ENCODE measurements at regions not wholly inside any gene's neighbourhood (a gene's known extent, or its start where the extent isn't known, plus 50 kb on each side); places are given as distances from the start of the nearest gene placed in this dataset.

DNA sequence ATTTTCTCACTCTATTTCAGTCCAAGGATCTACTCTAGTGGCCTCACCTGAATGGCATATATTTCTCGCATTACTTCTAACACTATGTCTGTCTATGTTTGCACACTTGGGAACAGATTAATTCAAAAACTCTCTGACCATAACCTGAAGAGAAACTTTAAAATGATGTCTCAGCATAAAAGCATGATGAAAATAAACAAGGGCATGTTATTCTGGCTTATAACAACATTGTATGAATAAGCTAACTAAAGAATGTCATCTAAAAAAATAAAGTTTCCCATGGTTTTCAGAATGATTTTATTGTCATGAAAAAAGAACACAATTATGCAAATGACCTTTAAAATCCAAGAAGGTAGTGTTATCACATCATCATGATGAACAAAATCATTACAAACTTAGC is 85.5 kb upstream of the ROBO2 start:
- Mint-ChIP-seq H3K36me3 (ENCODE audit: low read depth) (no peaks in the 10 kb centered on the region), H3K27me3 (ENCODE audit: low read depth) (no peaks in the 10 kb centered on the region), H3K27ac (ENCODE audit: unreplicated experiment) (peak overlapping the region; percentile 46)

DNA sequence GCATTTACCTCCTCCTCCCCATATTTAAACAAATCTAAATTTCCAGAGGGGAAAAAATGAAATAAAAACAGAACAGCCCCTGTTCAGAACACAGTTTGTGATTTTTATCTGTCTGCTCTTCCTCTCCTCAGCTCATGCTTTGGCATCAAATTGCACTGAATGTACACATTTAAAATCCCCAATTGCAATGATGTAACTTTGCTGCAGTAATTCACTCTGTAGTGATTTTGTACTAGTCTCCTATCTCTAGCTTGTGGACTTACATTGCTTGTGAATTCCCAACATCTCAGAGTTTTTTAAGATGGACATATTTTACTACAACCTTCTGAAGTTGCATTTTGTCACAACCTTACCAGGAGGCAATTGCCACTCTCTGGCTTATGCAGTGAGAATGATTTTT is 81.6 kb upstream of the ROBO2 start:
- Mint-ChIP-seq H3K9me3 (ENCODE audit: low read depth) (no peaks in the 10 kb centered on the region), H3K27ac (ENCODE audit: unreplicated experiment) (no peak overlapping the region), H3K4me3 (ENCODE audit: unreplicated experiment) (no peak overlapping the region), H3K36me3 (ENCODE audit: low read depth) (no peaks in the 10 kb centered on the region), H3K27me3 (ENCODE audit: low read depth) (no peaks in the 10 kb centered on the region), H3K4me1 (ENCODE audit: low read depth) (peaks cover 34% of the 10 kb centered on the region)
- no peak for DNase-seq (ENCODE audit: low spot score)
- TF ChIP-seq, protein P1, sequence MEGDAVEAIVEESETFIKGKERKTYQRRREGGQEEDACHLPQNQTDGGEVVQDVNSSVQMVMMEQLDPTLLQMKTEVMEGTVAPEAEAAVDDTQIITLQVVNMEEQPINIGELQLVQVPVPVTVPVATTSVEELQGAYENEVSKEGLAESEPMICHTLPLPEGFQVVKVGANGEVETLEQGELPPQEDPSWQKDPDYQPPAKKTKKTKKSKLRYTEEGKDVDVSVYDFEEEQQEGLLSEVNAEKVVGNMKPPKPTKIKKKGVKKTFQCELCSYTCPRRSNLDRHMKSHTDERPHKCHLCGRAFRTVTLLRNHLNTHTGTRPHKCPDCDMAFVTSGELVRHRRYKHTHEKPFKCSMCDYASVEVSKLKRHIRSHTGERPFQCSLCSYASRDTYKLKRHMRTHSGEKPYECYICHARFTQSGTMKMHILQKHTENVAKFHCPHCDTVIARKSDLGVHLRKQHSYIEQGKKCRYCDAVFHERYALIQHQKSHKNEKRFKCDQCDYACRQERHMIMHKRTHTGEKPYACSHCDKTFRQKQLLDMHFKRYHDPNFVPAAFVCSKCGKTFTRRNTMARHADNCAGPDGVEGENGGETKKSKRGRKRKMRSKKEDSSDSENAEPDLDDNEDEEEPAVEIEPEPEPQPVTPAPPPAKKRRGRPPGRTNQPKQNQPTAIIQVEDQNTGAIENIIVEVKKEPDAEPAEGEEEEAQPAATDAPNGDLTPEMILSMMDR (IDR thresholded peaks at IDR 0.05): no peak

More for the DNA sequence above, 85.5 kb upstream of the ROBO2 start:
- Mint-ChIP-seq H3K4me3 (ENCODE audit: unreplicated experiment) (no peak overlapping the region), H3K4me1 (ENCODE audit: low read depth) (peaks cover 37% of the 10 kb centered on the region), H3K9me3 (ENCODE audit: low read depth) (no peaks in the 10 kb centered on the region)
- TF ChIP-seq, protein P1 (IDR thresholded peaks at IDR 0.05): no peak
- no peak for DNase-seq (ENCODE audit: low spot score)

DNA sequence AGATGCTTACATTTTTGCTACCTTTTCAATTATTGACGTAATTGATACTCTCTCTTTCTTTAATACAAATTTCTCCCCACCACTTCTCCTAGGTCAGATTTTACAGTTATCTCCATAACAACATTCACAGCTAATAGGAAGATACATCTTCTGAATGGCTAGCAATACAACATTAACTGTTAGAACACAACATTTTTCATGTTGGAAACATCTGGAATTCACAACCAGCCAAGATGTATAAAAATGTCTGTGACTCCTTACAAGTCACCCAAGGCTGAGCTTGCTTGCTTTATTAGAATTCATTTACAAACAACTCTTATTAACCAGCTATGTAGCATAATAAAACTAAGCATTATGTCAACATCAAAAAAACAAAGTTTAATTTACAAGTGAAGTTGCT is 81.0 kb upstream of the ROBO2 start:
- Mint-ChIP-seq H3K36me3 (ENCODE audit: low read depth) (no peaks in the 10 kb centered on the region), H3K4me3 (ENCODE audit: unreplicated experiment) (no peak overlapping the region), H3K27me3 (ENCODE audit: low read depth) (no peaks in the 10 kb centered on the region), H3K9me3 (ENCODE audit: low read depth) (no peaks in the 10 kb centered on the region), H3K27ac (ENCODE audit: unreplicated experiment) (no peak overlapping the region), H3K4me1 (ENCODE audit: low read depth) (peaks cover 28% of the 10 kb centered on the region)
- no peak for DNase-seq (ENCODE audit: low spot score)
- TF ChIP-seq, protein P1 (IDR thresholded peaks at IDR 0.05): no peak

DNA sequence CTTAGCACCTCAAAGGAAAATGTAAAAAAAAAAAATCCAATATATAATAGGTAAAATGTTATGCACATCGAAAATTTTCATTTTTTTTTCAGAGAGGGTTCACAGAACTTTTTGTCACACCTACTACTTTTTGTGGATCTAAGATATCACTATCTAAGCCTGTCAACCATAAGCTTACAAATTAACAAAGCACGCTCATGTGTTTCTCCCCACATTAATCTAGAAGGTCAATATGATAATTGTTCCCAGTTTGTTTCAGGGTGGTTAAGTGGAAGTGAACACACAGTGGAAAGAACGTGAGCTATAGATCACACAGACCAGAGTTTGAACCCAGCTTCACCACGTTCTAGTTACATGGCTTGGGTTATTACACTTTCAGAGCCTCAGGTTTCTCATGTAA is 78.6 kb upstream of the ROBO2 start:
- Mint-ChIP-seq H3K36me3 (ENCODE audit: low read depth) (no peaks in the 10 kb centered on the region), H3K27me3 (ENCODE audit: low read depth) (no peaks in the 10 kb centered on the region), H3K9me3 (ENCODE audit: low read depth) (no peaks in the 10 kb centered on the region), H3K4me1 (ENCODE audit: low read depth) (peaks cover 13% of the 10 kb centered on the region), H3K27ac (ENCODE audit: unreplicated experiment) (no peak overlapping the region), H3K4me3 (ENCODE audit: unreplicated experiment) (no peak overlapping the region)
- DNase-seq (ENCODE audit: low spot score): no peak
- TF ChIP-seq, protein P1 (IDR thresholded peaks at IDR 0.05): no peak

DNA sequence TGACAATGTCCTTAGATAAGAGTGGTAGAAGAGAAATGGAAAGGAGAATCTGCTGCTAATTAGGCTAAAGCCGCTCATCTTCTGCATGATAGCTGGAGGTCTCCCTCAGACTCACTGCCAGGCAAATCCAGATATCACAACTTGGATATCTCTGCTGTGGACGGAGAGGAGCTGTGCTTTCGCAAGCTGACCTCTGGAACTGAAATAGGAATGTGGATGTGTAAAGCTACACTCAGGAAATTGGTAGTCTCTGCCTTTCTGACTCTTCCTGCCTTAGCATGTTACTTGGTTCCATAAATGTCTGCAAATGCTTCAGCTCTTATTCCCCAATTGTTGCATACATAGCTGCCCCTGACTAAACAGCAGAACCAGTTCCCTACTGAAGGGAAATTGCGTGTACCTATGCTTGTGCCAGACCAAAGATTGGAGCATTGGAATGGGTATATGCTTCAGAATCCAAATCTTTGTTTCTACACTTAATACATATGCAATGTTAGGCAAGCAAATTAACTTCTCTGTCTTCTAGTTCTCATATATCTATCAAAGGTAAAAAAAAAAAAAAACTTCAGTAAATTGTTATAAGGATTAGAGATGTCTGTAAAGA is 74.7 kb upstream of the ROBO2 start:
- Mint-ChIP-seq H3K4me1 (ENCODE audit: low read depth) (peaks cover 8% of the 10 kb centered on the region), H3K27me3 (ENCODE audit: low read depth) (no peaks in the 10 kb centered on the region), H3K4me3 (ENCODE audit: unreplicated experiment) (no peak overlapping the region), H3K27ac (ENCODE audit: unreplicated experiment) (no peak overlapping the region), H3K36me3 (ENCODE audit: low read depth) (no peaks in the 10 kb centered on the region), H3K9me3 (ENCODE audit: low read depth) (no peaks in the 10 kb centered on the region)
- DNase-seq (ENCODE audit: low spot score): no peak
- TF ChIP-seq, protein P1 (IDR thresholded peaks at IDR 0.05): no peak

Measured in chondrocyte (in vitro differentiated cells).